ENCODE measurements at regions not wholly inside any gene's neighbourhood (a gene's known extent, or its start where the extent isn't known, plus 50 kb on each side); places are given as distances from the start of the nearest gene placed in this dataset.
"Not testable (repeated sequence)": the region's sequence is repeated elsewhere in the genome, so short reads cannot be mapped to it uniquely, and the experiment has no call there.

DNA sequence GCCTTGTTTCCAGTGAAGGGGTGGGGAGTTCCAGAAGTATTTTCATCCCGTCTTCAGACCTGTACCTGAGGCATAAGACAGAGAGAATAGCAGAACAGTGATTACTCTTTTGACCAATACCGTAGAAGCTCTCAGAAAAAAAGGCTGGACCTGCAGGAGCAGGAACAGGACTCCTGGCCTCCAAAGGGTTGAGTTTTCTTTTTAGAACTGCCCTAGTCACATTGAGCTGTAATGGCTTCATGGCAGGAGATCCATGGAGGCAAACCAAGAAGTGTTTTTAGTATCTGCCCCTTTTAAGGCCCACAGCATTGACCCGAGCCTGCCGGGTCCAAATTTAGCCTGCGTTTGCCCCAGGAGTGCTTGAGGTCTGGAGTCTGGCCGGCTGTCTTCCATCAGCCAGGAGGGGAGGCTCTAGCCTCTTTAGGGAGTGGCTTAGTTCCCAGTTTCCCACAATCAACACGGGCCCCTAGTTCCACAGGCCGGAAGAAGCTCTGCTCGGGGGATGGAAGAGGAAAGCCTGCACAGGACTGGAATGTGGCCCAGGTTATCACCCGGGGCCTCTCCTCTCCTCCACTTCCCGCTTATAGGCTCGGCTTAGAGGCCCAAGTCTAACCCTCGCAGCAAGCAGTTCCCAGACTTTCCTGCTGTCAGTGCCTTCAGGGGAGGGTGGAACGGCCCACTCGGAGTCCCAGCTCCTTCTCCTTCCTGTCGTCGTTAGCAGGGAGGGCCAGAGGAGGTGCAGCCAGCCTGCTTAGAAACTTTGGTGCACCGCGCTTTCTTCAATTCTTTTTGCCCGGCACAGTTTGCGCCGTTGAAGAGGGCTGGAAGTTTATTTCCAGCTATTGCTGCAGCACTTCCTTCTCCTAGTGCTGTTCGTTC is 80.7 kb downstream of the C9orf152 start:
- no peak for DNase-seq

- no peak for DNase-seq
Measured at GRCh38 chr9:110128664-110129329, 79.2 kb downstream of the C9orf152 start.

GRCh38 chr9:110129425-110129824 is 78.5 kb downstream of the C9orf152 start:
- DNase-seq = no peak

GRCh38 chr9:110130211-110130610 is 77.7 kb downstream of the C9orf152 start:
- no peak for DNase-seq

DNA sequence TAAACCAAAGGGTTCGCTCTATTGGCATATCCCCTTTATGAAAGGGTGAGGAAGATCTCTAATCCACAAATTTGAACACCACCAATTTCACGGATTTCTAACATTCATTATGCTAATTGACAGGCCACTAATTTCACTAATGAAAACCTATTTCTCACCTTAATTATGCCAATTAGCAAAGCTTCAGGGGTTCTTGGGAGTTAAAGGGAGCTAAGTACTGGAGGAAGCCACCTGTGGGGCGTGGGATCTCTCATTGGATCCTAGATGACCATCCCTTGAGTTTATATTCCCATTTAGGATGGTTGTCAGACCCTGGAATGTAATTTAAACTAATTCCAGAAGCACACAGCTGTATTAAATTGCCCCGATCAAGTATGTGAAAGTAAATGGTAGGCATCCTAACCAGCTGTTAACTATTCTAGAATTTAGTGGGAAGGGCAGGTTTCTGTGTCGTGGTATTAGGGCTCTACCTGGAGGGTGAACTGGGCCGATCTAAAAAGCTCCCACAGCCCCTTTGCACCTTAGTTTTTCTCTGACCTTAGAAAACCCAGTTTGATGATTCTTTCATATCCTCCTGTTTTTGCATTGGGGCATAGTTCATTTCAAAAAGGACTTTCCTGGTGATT is 77.1 kb downstream of the C9orf152 start:
- no peak for DNase-seq

GRCh38 chr9:110131499-110131898 is 76.5 kb downstream of the C9orf152 start:
- no peak for DNase-seq

GRCh38 chr9:110132531-110132930 is 75.4 kb downstream of the C9orf152 start:
- not testable (repeated sequence) for DNase-seq

GRCh38 chr9:110133059-110133458 is 74.9 kb downstream of the C9orf152 start:
- no peak for DNase-seq

GRCh38 chr9:110133608-110134210 is 74.2 kb downstream of the C9orf152 start:
- DNase-seq = no peak

- DNase-seq = no peak
Measured at GRCh38 chr9:110135846-110136245, 72.1 kb downstream of the C9orf152 start.

GRCh38 chr9:110136802-110137201 is 71.2 kb downstream of the C9orf152 start:
- no peak for DNase-seq

DNA sequence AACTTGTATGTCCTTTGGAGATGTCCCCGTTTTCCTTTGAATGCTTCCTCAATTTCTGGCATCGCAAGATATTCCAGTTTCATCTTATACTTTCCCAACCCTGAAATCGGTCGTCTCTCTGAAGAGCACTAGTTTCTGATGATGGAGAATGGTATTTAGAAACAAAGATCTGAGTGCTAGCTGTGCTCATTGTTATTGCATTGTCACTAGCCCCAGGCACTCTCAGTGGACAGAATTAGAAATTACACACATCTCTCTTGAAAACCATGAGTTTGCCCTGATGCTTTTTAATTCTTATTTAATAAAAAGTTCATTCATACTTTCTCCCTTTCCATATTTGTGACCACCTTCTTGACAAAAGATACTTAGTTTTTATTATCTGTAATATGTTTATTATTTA is 67.7 kb downstream of the C9orf152 start:
- DNase-seq = no peak

GRCh38 chr9:110141227-110141793 is 66.6 kb downstream of the C9orf152 start:
- no peak for DNase-seq

- DNase-seq = no peak
Measured at GRCh38 chr9:110142253-110142652, 65.7 kb downstream of the C9orf152 start.

GRCh38 chr9:110142868-110143481 is 65.0 kb downstream of the C9orf152 start:
- DNase-seq = no peak

DNA sequence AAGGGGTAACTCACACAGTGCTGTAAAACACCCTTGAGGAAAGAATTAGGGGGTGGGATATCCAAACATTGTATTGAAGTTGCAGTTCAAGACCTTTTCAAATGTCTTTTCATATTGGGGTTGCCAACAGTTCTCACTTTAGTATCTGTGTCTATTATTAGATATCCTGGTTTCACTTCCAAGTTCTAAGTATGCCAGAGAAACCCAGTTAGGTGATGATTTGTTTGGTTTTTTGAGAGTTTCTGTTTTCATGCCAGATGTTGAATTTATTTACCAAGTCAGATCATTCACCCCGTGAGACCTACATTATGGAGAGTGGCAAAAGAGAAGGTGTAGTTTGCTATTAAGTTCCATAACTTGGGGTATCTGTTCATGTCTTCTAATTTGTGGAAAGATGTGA is 64.5 kb downstream of the C9orf152 start:
- no peak for DNase-seq

GRCh38 chr9:110143950-110144545 is 63.9 kb downstream of the C9orf152 start:
- no peak for DNase-seq

- no peak for DNase-seq
Measured at GRCh38 chr9:110146373-110146772, 61.6 kb downstream of the C9orf152 start.

DNA sequence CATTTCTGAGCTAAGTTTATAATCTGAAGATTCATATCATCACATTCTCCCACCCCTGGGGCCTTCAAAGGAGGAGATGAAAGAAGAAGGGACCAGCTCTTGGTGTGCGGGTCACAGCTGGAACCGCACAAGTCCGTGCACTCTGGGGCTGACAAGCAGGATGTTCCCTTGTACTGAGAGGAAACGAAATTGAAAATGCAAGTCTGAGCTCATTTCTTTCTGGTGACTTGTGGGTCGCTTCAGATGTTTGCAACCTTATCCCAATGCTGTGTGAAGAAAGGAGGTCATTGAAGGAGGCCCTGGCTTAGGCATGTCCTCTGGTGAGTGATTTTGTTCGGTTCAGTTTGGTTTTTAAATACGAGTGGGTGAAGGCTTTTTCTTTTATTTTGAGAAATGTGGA is 59.6 kb downstream of the C9orf152 start:
- no peak for DNase-seq

GRCh38 chr9:110148891-110149290 is 59.1 kb downstream of the C9orf152 start:
- DNase-seq = no peak
